H9 (cell line): ENCODE measurements at regions not wholly inside any gene's neighbourhood (a gene's known extent, or its start where the extent isn't known, plus 50 kb on each side); places are given as distances from the start of the nearest gene placed in this dataset.

Source experiments
- DNase-seq: peaks from one replicate; pipeline ENCODE4 v3.0.0-alpha.2; 2017
- H2AFZ ChIP-seq: one replicate; pipeline ENCODE4 v1.6.1; 2013; ENCODE audit warnings: mild to moderate bottlenecking, low read length, control low read depth, moderate library complexity
- H2AK5ac ChIP-seq: 2 replicates; pipeline ENCODE4 v1.6.1; 2013; ENCODE audit warnings: low read length, control low read depth, mixed read lengths; ENCODE audit not compliant: insufficient read length
- H2BK120ac ChIP-seq: one replicate; pipeline ENCODE4 v1.6.1; 2013; ENCODE audit warnings: low read depth, mild to moderate bottlenecking, low read length, control low read depth, inconsistent platforms; ENCODE audit not compliant: poor library complexity, severe bottlenecking
- H2BK12ac ChIP-seq: 2 replicates; pipeline ENCODE4 v1.6.1; 2013; ENCODE audit warnings: low read length, control low read depth, mixed read lengths, low read depth; ENCODE audit not compliant: insufficient read length
- H2BK15ac ChIP-seq: 2 replicates; pipeline ENCODE4 v1.6.1; 2013; ENCODE audit warnings: low read depth, low read length, control low read depth
- H2BK20ac ChIP-seq: one replicate; pipeline ENCODE4 v1.6.1; 2013; ENCODE audit warnings: low read depth, mild to moderate bottlenecking, low read length, control low read depth, inconsistent platforms; ENCODE audit not compliant: poor library complexity, severe bottlenecking
- H2BK5ac ChIP-seq: 2 replicates; pipeline ENCODE4 v1.6.1; 2013; ENCODE audit warnings: low read length, control low read depth, mixed read lengths; ENCODE audit not compliant: insufficient read length
- H3K14ac ChIP-seq: 2 replicates; pipeline ENCODE4 v1.6.1; 2013; ENCODE audit warnings: low read length, control low read depth; ENCODE audit not compliant: insufficient read depth
- H3K18ac ChIP-seq: 2 replicates; pipeline ENCODE4 v1.6.1; 2013; ENCODE audit warnings: low read depth, mild to moderate bottlenecking, mixed read lengths, low read length, control low read depth; ENCODE audit not compliant: insufficient read length
- H3K23ac ChIP-seq: 2 replicates; pipeline ENCODE4 v1.6.1; 2013; ENCODE audit warnings: low read length, control low read depth, mixed read lengths, low read depth; ENCODE audit not compliant: insufficient read length
- H3K23me2 ChIP-seq: 2 replicates; pipeline ENCODE4 v1.6.1; 2013; ENCODE audit warnings: low read depth, mild to moderate bottlenecking, mixed read lengths, low read length, control low read depth; ENCODE audit not compliant: insufficient read length, poor library complexity, severe bottlenecking
- H3K27ac ChIP-seq: 2 replicates; pipeline ENCODE4 v1.5.1; 2013; ENCODE audit warnings: low read length, control low read depth, mixed read lengths, low read depth; ENCODE audit not compliant: insufficient read length
- H3K27me3 ChIP-seq: 2 replicates; pipeline ENCODE4 v1.6.1; 2013; ENCODE audit warnings: low read length, control low read depth, inconsistent platforms; ENCODE audit not compliant: insufficient read depth
- H3K4ac ChIP-seq: 2 replicates; pipeline ENCODE4 v1.6.1; 2013; ENCODE audit warnings: low read depth, mild to moderate bottlenecking, control low read depth, inconsistent platforms, low read length, moderate library complexity
- H3K4me1 ChIP-seq: 2 replicates; pipeline ENCODE4 v1.6.1; 2013; ENCODE audit warnings: low read length, control low read depth, inconsistent platforms; ENCODE audit not compliant: insufficient read depth
- H3K4me2 ChIP-seq: 2 replicates; pipeline ENCODE4 v1.6.1; 2013; ENCODE audit warnings: low read length, control low read depth, mixed read lengths; ENCODE audit not compliant: insufficient read length, insufficient read depth
- H3K56ac ChIP-seq: 2 replicates; pipeline ENCODE4 v1.6.1; 2013; ENCODE audit warnings: low read depth, mild to moderate bottlenecking, mixed read lengths, low read length, control low read depth; ENCODE audit not compliant: insufficient read length
- H3K79me1 ChIP-seq: 2 replicates; pipeline ENCODE4 v1.6.1; 2013; ENCODE audit warnings: low read depth, mild to moderate bottlenecking, moderate library complexity, low read length, control low read depth, inconsistent platforms; ENCODE audit not compliant: insufficient read depth, poor library complexity, severe bottlenecking
- H3K79me2 ChIP-seq: 2 replicates; pipeline ENCODE4 v1.6.1; 2013; ENCODE audit warnings: low read length, control low read depth, inconsistent platforms; ENCODE audit not compliant: insufficient read depth
- H3K9ac ChIP-seq: 2 replicates; pipeline ENCODE4 v1.6.1; 2013; ENCODE audit warnings: low read length, control low read depth, mixed read lengths; ENCODE audit not compliant: insufficient read length; ENCODE audit errors: extremely low read depth
- H3K9me3 ChIP-seq: one replicate; pipeline ENCODE4 v1.6.1; 2013; ENCODE audit warnings: low read depth, low read length, inconsistent platforms; ENCODE audit not compliant: control insufficient read depth
- H3T11ph ChIP-seq: one replicate; pipeline ENCODE4 v1.6.1; 2013; ENCODE audit warnings: mild to moderate bottlenecking, low read length, control low read depth, inconsistent platforms
- H4K20me1 ChIP-seq: one replicate; pipeline ENCODE4 v1.6.1; 2013; ENCODE audit not compliant: control insufficient read depth, insufficient read length, insufficient read depth
- H4K5ac ChIP-seq: 2 replicates; pipeline ENCODE4 v1.6.1; 2013; ENCODE audit warnings: low read depth, mild to moderate bottlenecking, mixed read lengths, low read length, control low read depth; ENCODE audit not compliant: insufficient read length
- H4K8ac ChIP-seq: replicated peaks from 2 replicates; pipeline ENCODE4 v1.6.1; 2013; ENCODE audit warnings: low read length, control low read depth, mixed read lengths, low read depth; ENCODE audit not compliant: insufficient read length
- H4K91ac ChIP-seq: 2 replicates; pipeline ENCODE4 v1.6.1; 2013; ENCODE audit warnings: low read depth, mild to moderate bottlenecking, moderate library complexity, mixed read lengths, low read length, control low read depth; ENCODE audit not compliant: insufficient read length
- H3K27ac Mint-ChIP-seq, 3 experiments: 2 replicates in 2 of 3; 3 replicates in 1 of 3; pipeline ENCODE4 v1.8.0; 2020 to 2021; ENCODE audit warnings: mixed read lengths in 3 of 3, mild to moderate bottlenecking in 1 of 3, moderate library complexity in 1 of 3
- H3K27me3 Mint-ChIP-seq: 2 replicates; pipeline ENCODE4 v1.8.0; 2021; ENCODE audit warnings: low read depth, mild to moderate bottlenecking, moderate library complexity, mixed read lengths
- H3K36me3 Mint-ChIP-seq, 3 experiments: 2 replicates in 2 of 3; 3 replicates in 1 of 3; pipeline ENCODE4 v1.8.0; 2020 to 2021; ENCODE audit warnings: low read depth in 3 of 3, mixed read lengths in 3 of 3; ENCODE audit not compliant: insufficient read depth in 1 of 3
- H3K4me1 Mint-ChIP-seq, 2 experiments: 2 replicates each; pipeline ENCODE4 v1.8.0; 2020; ENCODE audit warnings: mixed read lengths in 2 of 2
- H3K4me3 Mint-ChIP-seq, 2 experiments: 2 replicates in 1 of 2; 3 replicates in 1 of 2; pipeline ENCODE4 v1.8.0; 2020 to 2021; ENCODE audit warnings: mild to moderate bottlenecking in 2 of 2, mixed read lengths in 2 of 2, moderate library complexity in 1 of 2
- H3K9me3 Mint-ChIP-seq, 2 experiments: 2 replicates in 1 of 2; 3 replicates in 1 of 2; pipeline ENCODE4 v1.8.0; 2020; ENCODE audit warnings: mild to moderate bottlenecking in 2 of 2, mixed read lengths in 2 of 2, moderate library complexity in 1 of 2
- CTCF ChIP-seq: fragments of 200-600 bp; sonication (generic); conservative IDR thresholded peaks from 3 replicates; pipeline ENCODE4 v1.8.0; 2021; ENCODE audit warnings: antibody characterized with exemption, mild to moderate bottlenecking
- whole genome bisulfite sequencing: extraction: QIAGEN DNeasy Blood & Tissue Kit; methylation state at CpG from one replicate; pipeline ENCODE4 v1.1.7; 2013; ENCODE audit warnings: missing lambda C conversion rate, low lambda C conversion rate, mixed read lengths; ENCODE audit not compliant: insufficient read length; ENCODE audit errors: extremely low coverage; 5-methylcytosine and 5-hydroxymethylcytosine counted together

GRCh38 chr7:94324380-94325121 lies 70.1 kb upstream of the COL1A2 start:
- Histone ChIP-seq H3K18ac (no peak overlapping the region), H2BK20ac (no peak overlapping the region), H2BK5ac (no peak overlapping the region), H2AK5ac (no peak overlapping the region), H2BK120ac (no peak overlapping the region), H3K9ac (no peak overlapping the region), H2BK15ac (no peak overlapping the region), H3K9me3 (no peaks in the 10 kb centered on the region), H3K56ac (no peak overlapping the region), H3K4me1 (no peaks in the 10 kb centered on the region; the same call in 1 of the 2 replicates), H2AFZ (no peak overlapping the region), H4K20me1 (no peaks in the 10 kb centered on the region), H4K91ac (no peak overlapping the region), H3K79me1 (no peaks in the 10 kb centered on the region), H3K27ac (no peak overlapping the region), H2BK12ac (no peak overlapping the region), H3K23me2 (no peaks in the 10 kb centered on the region), H4K8ac (no peak overlapping the region), H3K79me2 (no peaks in the 10 kb centered on the region), H3T11ph (no peak overlapping the region), H4K5ac (no peak overlapping the region), H3K27me3 (no peaks in the 10 kb centered on the region), H3K14ac (no peak overlapping the region), H3K4me2 (no peak overlapping the region), H3K4ac (no peak overlapping the region), H3K23ac (no peak overlapping the region)
- Mint-ChIP-seq H3K9me3 (peaks cover 19 to 21% of the 10 kb centered on the region in 2 experiments), H3K27me3 (no peaks in the 10 kb centered on the region), H3K36me3 (peaks cover 3 to 22% (median 15%) of the 10 kb centered on the region in 3 experiments), H3K4me3 (no peak overlapping the region), H3K4me1 (no peaks in the 10 kb centered on the region), H3K27ac (no peak overlapping the region)
- WGBS = no CpG with 5 or more reads among the region's 2 CpGs
- DNase-seq = no peak
- no peak for TF ChIP-seq CTCF
